Left lung (tissue), 4 donors: ENCODE measurements at regions not wholly inside any gene's neighbourhood (a gene's known extent, or its start where the extent isn't known, plus 50 kb on each side); places are given as distances from the start of the nearest gene placed in this dataset.

Source experiments
- ATAC-seq: fragments of 200-7000 bp; cut with Tn5 transposase; one replicate; pipeline ENCODE4 v1.9.1; 2020; ENCODE audit warnings: moderate library complexity
- DNase-seq, 4 donors: peaks; one replicate each; pipeline ENCODE4 v3.0.0-alpha.2; 2013 to 2020
- H3K27ac ChIP-seq, 2 donors: fragments of 200-600 bp; sonication (generic) in 1 of 2; one replicate each; pipeline versions ENCODE4 v1.5.0 to v1.8.0; 2020 to 2021
- H3K27me3 ChIP-seq, 2 donors: fragments of 200-600 bp; sonication (generic) in 1 of 2; one replicate each; pipeline versions ENCODE4 v1.5.0 to v1.8.0; 2020 to 2021
- H3K36me3 ChIP-seq, 2 donors: fragments of 200-600 bp; sonication (generic) in 1 of 2; one replicate each; pipeline versions ENCODE4 v1.5.0 to v1.8.0; 2020 to 2021
- H3K4me1 ChIP-seq, 2 donors: fragments of 200-600 bp; one replicate each; pipeline ENCODE4 v1.8.0; 2021
- H3K4me3 ChIP-seq, 2 donors: fragments of 200-600 bp; sonication (generic) in 1 of 2; one replicate each; pipeline versions ENCODE4 v1.5.0 to v1.8.0; 2020 to 2021; ENCODE audit warnings: mild to moderate bottlenecking in 1 of 2
- H3K9me3 ChIP-seq, 2 donors: fragments of 200-600 bp; sonication (generic) in 1 of 2; one replicate each; pipeline versions ENCODE4 v1.5.0 to v1.8.0; 2020 to 2021
- intact Hi-C, 2 donors: fragments of 100-400 bp; cut with DNase I; formaldehyde crosslinking; loops; one replicate each; pipeline versions ENCODE4 v1.11.2 to v1.14.2; 2022
- TF ChIP-seq, protein P1 (sequence below), 2 donors: fragments of 200-600 bp; sonication (generic) in 1 of 2; IDR thresholded peaks; one replicate each; pipeline versions ENCODE4 v1.5.0 to v1.8.0; 2021; ENCODE audit warnings: antibody characterized with exemption in 2 of 2
- donor health status: DM: no; HTN: yes; CAD: no.
- donor health status: DM: no; HTN: no; CAD: no.

DNA sequence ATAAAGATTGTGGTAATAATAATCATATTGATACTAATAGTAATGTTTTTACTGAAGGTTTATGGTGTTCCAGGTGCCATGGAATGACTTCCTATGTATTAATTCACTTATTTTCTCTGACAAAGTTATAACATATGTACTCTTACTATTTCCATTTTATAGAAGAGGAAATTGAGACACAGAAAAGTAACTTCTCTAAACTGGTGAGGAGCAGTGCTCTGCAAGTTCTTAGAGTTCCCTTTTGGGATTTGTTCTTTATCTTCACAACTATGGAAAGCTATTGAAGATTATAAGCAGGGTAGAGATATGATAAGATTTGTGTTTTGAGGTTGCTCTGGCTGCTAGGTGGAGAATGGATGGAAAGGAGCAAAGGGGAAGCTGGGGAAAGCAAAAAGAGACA lies 83.9 kb upstream of the OLFM4 start:
- Histone ChIP-seq H3K4me3 (no peak overlapping the region), H3K9me3 (no peaks in the 10 kb centered on the region), H3K4me1 (peaks cover 0 to 16% of the 10 kb centered on the region in 2 donors), H3K27ac (peak overlapping the region in 1 of 2 donors; percentile 48), H3K27me3 (peaks cover 0 to 9% of the 10 kb centered on the region in 2 donors), H3K36me3 (no peaks in the 10 kb centered on the region)
- intact Hi-C loops, result no loop called here
- TF ChIP-seq, protein P1, sequence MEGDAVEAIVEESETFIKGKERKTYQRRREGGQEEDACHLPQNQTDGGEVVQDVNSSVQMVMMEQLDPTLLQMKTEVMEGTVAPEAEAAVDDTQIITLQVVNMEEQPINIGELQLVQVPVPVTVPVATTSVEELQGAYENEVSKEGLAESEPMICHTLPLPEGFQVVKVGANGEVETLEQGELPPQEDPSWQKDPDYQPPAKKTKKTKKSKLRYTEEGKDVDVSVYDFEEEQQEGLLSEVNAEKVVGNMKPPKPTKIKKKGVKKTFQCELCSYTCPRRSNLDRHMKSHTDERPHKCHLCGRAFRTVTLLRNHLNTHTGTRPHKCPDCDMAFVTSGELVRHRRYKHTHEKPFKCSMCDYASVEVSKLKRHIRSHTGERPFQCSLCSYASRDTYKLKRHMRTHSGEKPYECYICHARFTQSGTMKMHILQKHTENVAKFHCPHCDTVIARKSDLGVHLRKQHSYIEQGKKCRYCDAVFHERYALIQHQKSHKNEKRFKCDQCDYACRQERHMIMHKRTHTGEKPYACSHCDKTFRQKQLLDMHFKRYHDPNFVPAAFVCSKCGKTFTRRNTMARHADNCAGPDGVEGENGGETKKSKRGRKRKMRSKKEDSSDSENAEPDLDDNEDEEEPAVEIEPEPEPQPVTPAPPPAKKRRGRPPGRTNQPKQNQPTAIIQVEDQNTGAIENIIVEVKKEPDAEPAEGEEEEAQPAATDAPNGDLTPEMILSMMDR (IDR thresholded peaks at IDR 0.05), result no peak
- ATAC-seq (no peak), DNase-seq (no peak)

DNA sequence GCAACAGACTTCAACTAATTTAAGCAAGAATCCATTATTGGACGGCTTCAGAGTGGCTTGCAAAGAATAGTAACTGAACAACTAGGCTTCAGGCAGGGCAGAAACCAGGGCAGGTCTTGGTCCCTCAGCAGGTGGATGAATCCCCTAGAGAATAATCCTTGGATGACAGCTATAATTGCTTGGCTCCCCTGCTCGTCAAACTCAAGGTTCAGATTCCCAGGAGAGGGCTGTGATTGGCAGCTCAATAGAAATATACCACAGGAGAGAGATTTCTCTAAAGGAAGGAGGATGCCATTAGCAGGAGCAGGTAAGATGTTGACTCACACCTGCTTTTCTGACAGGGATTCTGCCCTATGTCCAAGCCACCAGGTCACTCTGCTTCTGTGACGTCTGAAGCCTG lies 89.6 kb upstream of the PCDH8 start:
- Histone ChIP-seq H3K4me3 (no peak overlapping the region), H3K27ac (no peak overlapping the region), H3K27me3 (peaks cover 0 to 8% of the 10 kb centered on the region in 2 donors), H3K9me3 (no peaks in the 10 kb centered on the region), H3K4me1 (no peaks in the 10 kb centered on the region), H3K36me3 (no peaks in the 10 kb centered on the region)
- TF ChIP-seq, protein P1 (IDR thresholded peaks at IDR 0.05), result no peak
- no peak for ATAC-seq
- intact Hi-C loops, result no loop called here
- DNase-seq, result no peak

DNA sequence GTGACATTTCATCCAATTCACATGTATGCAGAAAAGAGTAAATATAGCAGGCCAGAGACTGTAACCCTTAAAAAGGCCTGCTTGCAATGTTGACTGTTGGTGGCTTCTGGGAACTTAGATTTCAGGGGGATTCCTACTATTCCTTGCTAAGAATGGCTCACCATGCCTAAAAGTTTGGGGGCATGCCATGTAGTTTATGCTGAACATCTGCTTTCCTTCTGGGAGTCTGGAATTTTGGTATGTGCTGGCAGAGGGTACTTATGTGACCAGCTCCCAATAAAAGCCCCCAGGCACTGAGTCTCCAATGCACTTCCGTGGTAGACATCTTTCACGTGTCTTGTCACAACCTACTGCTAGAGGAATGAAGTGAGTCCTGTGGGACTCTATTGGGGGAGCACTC lies 88.4 kb upstream of the PCDH8 start:
- DNase-seq, result no peak
- no peak overlapping the region for H3K27ac ChIP-seq
- TF ChIP-seq, protein P1 (IDR thresholded peaks at IDR 0.05), result no peak
- no peak overlapping the region for H3K4me3 ChIP-seq
- H3K9me3 ChIP-seq, result no peaks in the 10 kb centered on the region
- peaks cover 0 to 8% of the 10 kb centered on the region in 2 donors for H3K27me3 ChIP-seq
- no peaks in the 10 kb centered on the region for H3K4me1 ChIP-seq
- intact Hi-C loops, result no loop called here
- no peaks in the 10 kb centered on the region for H3K36me3 ChIP-seq
- no peak for ATAC-seq

DNA sequence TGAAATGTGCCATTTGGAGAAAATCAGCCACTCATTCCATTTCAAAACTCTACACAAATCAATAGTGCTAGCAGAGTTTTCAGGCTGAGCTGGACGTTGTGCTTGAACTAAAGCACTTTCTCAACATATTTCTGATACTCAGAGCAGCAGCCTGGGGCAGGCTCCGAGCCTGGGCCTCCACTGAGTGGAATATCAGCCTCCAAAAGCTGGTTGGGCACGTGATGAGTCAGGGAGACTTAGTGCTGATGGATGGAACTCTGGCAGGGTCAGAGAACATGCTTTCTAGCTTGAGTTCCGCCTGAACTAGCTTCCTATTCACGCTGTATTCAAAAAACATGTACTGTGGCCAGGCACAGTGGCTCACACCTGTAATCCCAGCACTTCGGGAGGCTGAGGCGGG lies 85.8 kb upstream of the PCDH8 start:
- Histone ChIP-seq H3K4me3 (no peak overlapping the region), H3K27me3 (peaks cover 0 to 13% of the 10 kb centered on the region in 2 donors), H3K4me1 (no peaks in the 10 kb centered on the region), H3K36me3 (no peaks in the 10 kb centered on the region), H3K27ac (no peak overlapping the region), H3K9me3 (no peaks in the 10 kb centered on the region)
- ATAC-seq (no peak), DNase-seq (no peak)
- TF ChIP-seq, protein P1 (IDR thresholded peaks at IDR 0.05), result no peak
- intact Hi-C loops, result no loop called here

DNA sequence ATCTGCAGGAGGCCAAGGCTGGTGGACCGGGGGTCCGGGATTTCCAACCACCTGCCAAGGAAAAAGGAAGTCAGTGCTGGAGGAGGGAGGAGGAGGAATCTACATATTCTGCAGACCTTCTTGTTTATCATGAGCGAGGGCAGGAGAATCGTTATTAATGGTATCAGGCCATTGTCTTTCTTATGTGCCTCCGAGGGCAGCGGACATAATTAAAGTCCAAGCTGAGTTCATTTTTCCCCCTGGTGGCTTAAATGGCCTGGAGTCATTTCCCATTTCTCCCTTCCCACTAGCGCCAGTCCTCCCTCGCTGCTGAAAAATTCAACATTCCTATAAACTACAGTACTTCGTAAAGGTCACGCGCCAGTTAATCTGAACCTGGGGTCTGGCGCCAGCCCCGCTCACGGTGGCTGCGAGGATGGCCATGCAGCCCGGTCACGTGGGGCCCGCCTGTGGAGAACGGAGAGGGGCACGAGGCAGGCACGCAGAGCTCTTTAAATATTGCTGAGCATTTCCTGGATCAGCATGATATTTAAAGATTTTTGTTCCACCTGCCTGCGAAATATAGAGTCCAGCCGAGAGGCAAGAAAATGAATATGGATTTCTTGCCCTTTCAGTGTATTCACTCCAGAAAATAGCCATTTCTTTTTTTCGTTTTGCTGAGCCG lies 85.2 kb upstream of the PCDH8 start:
- H3K4me3 ChIP-seq, result no peak overlapping the region
- DNase-seq (no peak), ATAC-seq (no peak)
- TF ChIP-seq, protein P1 (IDR thresholded peaks at IDR 0.05), result no peak
- H3K27ac ChIP-seq, result no peak overlapping the region
- H3K36me3 ChIP-seq, result no peaks in the 10 kb centered on the region
- H3K27me3 ChIP-seq, result peaks cover 0 to 9% of the 10 kb centered on the region in 2 donors
- H3K9me3 ChIP-seq, result no peaks in the 10 kb centered on the region
- intact Hi-C loops, result no loop called here
- no peaks in the 10 kb centered on the region for H3K4me1 ChIP-seq
